ENCODE measurements at regions not wholly inside any gene's neighbourhood (a gene's known extent, or its start where the extent isn't known, plus 50 kb on each side); places are given as distances from the start of the nearest gene placed in this dataset.

- TF ChIP-seq REST (IDR thresholded peaks at IDR 0.05; ENCODE audit: insufficient read depth in 1 of 2, low read depth in 2 of 2, low read length in 2 of 2) (no peak), POLR2AphosphoS5 (IDR thresholded peaks at IDR 0.05; ENCODE audit: low read depth, low read length) (no peak), TAF1 (IDR thresholded peaks at IDR 0.05; ENCODE audit: borderline replicate concordance, insufficient read depth, low read length) (no peak), FOXP2 (optimal IDR thresholded peaks at IDR 0.05; ENCODE audit: borderline replicate concordance, extremely low read depth, extremely low read length, insufficient read depth) (no peak)
These were observed 75.7 kb downstream of the IRX1 start for GRCh38 chr5:3671337-3671736.

All from PFSK-1 (cell line).